IMR-90 (cell line): ENCODE measurements at regions not wholly inside any gene's neighbourhood (a gene's known extent, or its start where the extent isn't known, plus 50 kb on each side); places are given as distances from the start of the nearest gene placed in this dataset.

Experiments
- ATAC-seq: fragments of 200-7000 bp; cut with Tn5 transposase; 2 replicates; pipeline ENCODE4 v1.9.1; 2020; ENCODE audit warnings: low read depth, mild to moderate bottlenecking, moderate library complexity
- BruUV-seq: library from RNA; stranded (reverse); fragments of 400-500 nt; replicated peaks from 2 replicates; lab custom pipeline; 2021; lab: Mats Ljungman, UMichigan
- CTCF ChIA-PET: fragments of 300-600 bp; formaldehyde crosslinking; extraction: SDS; loops from one replicate; lab custom pipeline; 2021; ENCODE audit warnings: antibody characterized with exemption; lab: Yijun Ruan, JAX
- POLR2A ChIA-PET: fragments of 300-600 bp; sonication (Branson Sonifier 250); formaldehyde crosslinking; loops from one replicate; lab custom pipeline; 2022; ENCODE audit warnings: antibody characterized with exemption; ENCODE audit not compliant: unreplicated experiment; lab: Charles Lee
- DNase-seq: peaks from one replicate; pipeline ENCODE4 v3.0.0; 2013
- H2AFZ ChIP-seq: replicated peaks from 2 replicates; pipeline ENCODE3; 2013; ENCODE audit warnings: low read length, mild to moderate bottlenecking; ENCODE audit not compliant: poor library complexity
- H2AK5ac ChIP-seq: 2 replicates; pipeline ENCODE4 v1.6.1; 2013; ENCODE audit warnings: low read depth, low read length, inconsistent platforms
- H2AK9ac ChIP-seq: replicated peaks from 2 replicates; pipeline ENCODE3; 2013; ENCODE audit warnings: mild to moderate bottlenecking, low read depth, low read length, moderate library complexity; ENCODE audit not compliant: poor library complexity
- H2BK120ac ChIP-seq: 2 replicates; pipeline ENCODE4 v1.6.1; 2013; ENCODE audit warnings: low read depth, low read length, inconsistent platforms
- H2BK15ac ChIP-seq: 3 replicates; pipeline ENCODE4 v1.6.1; 2013; ENCODE audit warnings: low read depth, low read length, inconsistent platforms
- H2BK20ac ChIP-seq: 2 replicates; pipeline ENCODE4 v1.6.1; 2013; ENCODE audit warnings: low read depth, mild to moderate bottlenecking, inconsistent platforms, low read length, moderate library complexity
- H2BK5ac ChIP-seq: 2 replicates; pipeline ENCODE4 v1.6.1; 2013; ENCODE audit warnings: mild to moderate bottlenecking, low read depth, low read length, inconsistent platforms; ENCODE audit not compliant: poor library complexity, severe bottlenecking
- H3K14ac ChIP-seq: replicated peaks from 2 replicates; pipeline ENCODE4 v1.6.1; 2013; ENCODE audit warnings: low read depth, low read length, inconsistent platforms
- H3K18ac ChIP-seq: 2 replicates; pipeline ENCODE4 v1.6.1; 2013; ENCODE audit warnings: low read depth, low read length, control low read depth
- H3K23ac ChIP-seq: 2 replicates; pipeline ENCODE4 v1.6.1; 2013; ENCODE audit warnings: low read depth, low read length, inconsistent platforms
- H3K27ac ChIP-seq: 2 replicates; pipeline ENCODE4 v1.5.1; 2013; ENCODE audit warnings: mild to moderate bottlenecking, control low read depth, low read length; ENCODE audit not compliant: insufficient read depth
- H3K27me3 ChIP-seq: 2 replicates; pipeline ENCODE4 v1.6.1; 2013; ENCODE audit warnings: low read length; ENCODE audit not compliant: control insufficient read depth, insufficient read depth
- H3K36me3 ChIP-seq: 2 replicates; pipeline ENCODE4 v1.6.1; 2013; ENCODE audit warnings: low read length, mixed read lengths; ENCODE audit not compliant: control insufficient read depth, insufficient read depth
- H3K4ac ChIP-seq: 2 replicates; pipeline ENCODE4 v1.6.1; 2013; ENCODE audit warnings: low read depth, low read length, inconsistent platforms
- H3K4me1 ChIP-seq: 2 replicates; pipeline ENCODE4 v1.6.1; 2013; ENCODE audit warnings: low read length, mixed read lengths; ENCODE audit not compliant: control insufficient read depth, insufficient read depth
- H3K4me2 ChIP-seq: 2 replicates; pipeline ENCODE4 v1.6.1; 2013; ENCODE audit warnings: low read depth, mild to moderate bottlenecking, control low read depth, low read length, moderate library complexity
- H3K4me3 ChIP-seq: 2 replicates; pipeline ENCODE4 v1.5.1; 2013; ENCODE audit warnings: low read depth, mild to moderate bottlenecking, control low read depth, low read length, moderate library complexity; ENCODE audit not compliant: insufficient read depth
- H3K56ac ChIP-seq: 2 replicates; pipeline ENCODE4 v1.6.1; 2013; ENCODE audit warnings: low read length, inconsistent platforms; ENCODE audit not compliant: insufficient read depth; ENCODE audit errors: extremely low read depth
- H3K79me1 ChIP-seq, 2 experiments: 2 replicates each; pipeline ENCODE4 v1.6.1; 2013; ENCODE audit warnings: low read length in 2 of 2, inconsistent platforms in 1 of 2, low read depth in 1 of 2
- H3K9ac ChIP-seq: 2 replicates; pipeline ENCODE4 v1.6.1; 2013; ENCODE audit warnings: low read depth, low read length, control low read depth
- H3K9me1 ChIP-seq: 2 replicates; pipeline ENCODE4 v1.6.1; 2013; ENCODE audit warnings: low read length, inconsistent platforms; ENCODE audit not compliant: insufficient read depth
- H3K9me3 ChIP-seq: 2 replicates; pipeline ENCODE4 v1.6.1; 2013; ENCODE audit warnings: low read length; ENCODE audit not compliant: control insufficient read depth, insufficient read depth
- H4K20me1 ChIP-seq: 2 replicates; pipeline ENCODE4 v1.6.1; 2013; ENCODE audit warnings: low read length, inconsistent platforms; ENCODE audit not compliant: insufficient read depth
- H4K5ac ChIP-seq: 2 replicates; pipeline ENCODE4 v1.6.1; 2013; ENCODE audit warnings: mild to moderate bottlenecking, low read depth, low read length, control low read depth
- H4K8ac ChIP-seq, 2 experiments: 2 replicates each; pipeline ENCODE4 v1.6.1; 2013; ENCODE audit warnings: low read depth in 2 of 2, low read length in 2 of 2, control low read depth in 1 of 2, inconsistent platforms in 1 of 2
- H4K91ac ChIP-seq: 2 replicates; pipeline ENCODE4 v1.6.1; 2013; ENCODE audit warnings: low read depth, low read length, inconsistent platforms; ENCODE audit not compliant: insufficient read depth
- BHLHE40 ChIP-seq: fragments of 150-350 bp; IDR thresholded peaks from 2 replicates; pipeline ENCODE4 v1.6.1; 2016; ENCODE audit warnings: mild to moderate bottlenecking, low read depth, low read length
- CEBPB ChIP-seq: IDR thresholded peaks from 2 replicates; pipeline ENCODE4 v1.6.1; 2012; ENCODE audit warnings: low read depth, low read length, improper control_type of control experiment
- CHD1 ChIP-seq: IDR thresholded peaks from 2 replicates; pipeline ENCODE4 v1.6.1; 2012; ENCODE audit warnings: low read depth, low read length, improper control_type of control experiment
- CTCF ChIP-seq: conservative IDR thresholded peaks from 2 replicates; pipeline ENCODE4 v1.5.1; 2012; ENCODE audit warnings: mild to moderate bottlenecking, low read depth, low read length, improper control_type of control experiment
- MAFK ChIP-seq: IDR thresholded peaks from 2 replicates; pipeline ENCODE4 v1.6.1; 2012; ENCODE audit warnings: low read depth, low read length, improper control_type of control experiment
- MAZ ChIP-seq: IDR thresholded peaks from 2 replicates; pipeline ENCODE4 v1.6.1; 2012; ENCODE audit warnings: low read depth, mild to moderate bottlenecking, low read length, improper control_type of control experiment, moderate library complexity, borderline replicate concordance
- MXI1 ChIP-seq: IDR thresholded peaks from 2 replicates; pipeline ENCODE4 v1.6.1; 2012; ENCODE audit warnings: low read depth, mild to moderate bottlenecking, low read length, moderate library complexity, borderline replicate concordance
- NFE2L2 ChIP-seq: fragments of 150-350 bp; IDR thresholded peaks from 2 replicates; pipeline ENCODE4 v1.6.1; 2016; ENCODE audit warnings: low read depth, mild to moderate bottlenecking, low read length
- POLR2A ChIP-seq: IDR thresholded peaks from 2 replicates; pipeline ENCODE4 v1.6.1; 2012; ENCODE audit warnings: mild to moderate bottlenecking, low read depth, low read length
- RAD21 ChIP-seq: IDR thresholded peaks from 2 replicates; pipeline ENCODE4 v1.6.1; 2012; ENCODE audit warnings: low read length, improper control_type of control experiment
- RCOR1 ChIP-seq: IDR thresholded peaks from 2 replicates; pipeline ENCODE4 v1.6.1; 2012; ENCODE audit warnings: mild to moderate bottlenecking, low read length, improper control_type of control experiment; ENCODE audit not compliant: insufficient replicate concordance
- SMC3 ChIP-seq: fragments of 150-350 bp; IDR thresholded peaks from 2 replicates; pipeline ENCODE4 v1.6.1; 2016; ENCODE audit warnings: low read depth, mild to moderate bottlenecking, antibody characterized with exemption, low read length, moderate library complexity
- WGBS, 2 experiments: methylation state at CpG; one replicate each; pipeline versions ENCODE4 v1.1.5 to v1.1.7; 2013; ENCODE audit warnings: missing lambda C conversion rate in 2 of 2; ENCODE audit not compliant: insufficient read length in 1 of 2; ENCODE audit errors: extremely low coverage in 2 of 2; 5-methylcytosine and 5-hydroxymethylcytosine counted together
- dilution Hi-C: fragments of 300-500 bp; cut with HindIII; formaldehyde crosslinking; loops from one replicate; pipeline ENCODE4 v1.14.3; 2018; ENCODE audit warnings: low sequenced_read_pairs; ENCODE audit not compliant: unreplicated experiment
- in situ Hi-C: fragments of 300-500 bp; cut with MboI; formaldehyde crosslinking; loops from 3 replicates; pipeline ENCODE4 v1.14.3; 2019; ENCODE audit warnings: low sequenced_read_pairs, inconsistent platforms, mixed read lengths
- intact Hi-C: fragments of 100-400 bp; cut with micrococcal nuclease; formaldehyde crosslinking; loops from 2 replicates; pipeline ENCODE4 v1.10.0; 2022

GRCh38 chr1:193348769-193349535, 162.5 kb upstream of the B3GALT2 start:
- Histone ChIP-seq H4K8ac (peak overlapping the region; percentile 10 to 24; a peak in 2 of 4 replicates), H3K23ac (no peak overlapping the region), H3K9ac (0 out of 2 replicates have a peak overlapping the region, but pooled peaks have one; percentile 14), H2BK20ac (no peak overlapping the region), H4K20me1 (no peaks in the 10 kb centered on the region), H2BK120ac (peak overlapping the region; percentile 2; the same call in 1 of the 2 replicates), H3K14ac (no peak overlapping the region), H3K4me1 (peaks cover 6% of the 10 kb centered on the region; the same call in 1 of the 2 replicates), H4K5ac (peak overlapping the region; percentile 75; the same call in 1 of the 2 replicates), H2BK15ac (no peak overlapping the region), H3K9me3 (no peaks in the 10 kb centered on the region), H2AK5ac (no peak overlapping the region), H3K79me1 (no peaks in the 10 kb centered on the region), H3K27ac (no peak overlapping the region), H3K56ac (no peak overlapping the region), H3K4me2 (peak overlapping the region; percentile 74; the same call in 1 of the 2 replicates), H2BK5ac (peak overlapping the region; percentile 41), H3K27me3 (no peaks in the 10 kb centered on the region), H3K4ac (no peak overlapping the region), H3K4me3 (no peak overlapping the region), H3K18ac (peak overlapping the region; percentile 75; the same call in 1 of the 2 replicates), H2AK9ac (no peak overlapping the region), H4K91ac (no peak overlapping the region), H2AFZ (no peak overlapping the region), H3K9me1 (no peaks in the 10 kb centered on the region), H3K36me3 (no peaks in the 10 kb centered on the region)
- no peak for TF ChIP-seq RAD21
- no peak for TF ChIP-seq BHLHE40
- no peak for TF ChIP-seq NFE2L2
- no peak for TF ChIP-seq SMC3
- TF ChIP-seq CHD1, result no peak
- no peak for TF ChIP-seq MAZ
- TF ChIP-seq POLR2A, result no peak
- TF ChIP-seq MXI1, result no peak
- no peak for TF ChIP-seq MAFK
- TF ChIP-seq RCOR1, result no peak
- no peak for TF ChIP-seq CEBPB
- TF ChIP-seq CTCF, result no peak
- DNase-seq, result no peak
- WGBS, 2 experiments, result no CpG with 5 or more reads among the region's 3 CpGs
- CTCF ChIA-PET, result interaction anchor here (1.5 kb wide), 1 partner anchor 159 kb away, joined by 6 read pairs; no protein-coding TSS in a partner anchor
- intact Hi-C loops, result no loop called here
- in situ Hi-C loops, result no loop called here
- POLR2A ChIA-PET, result interaction anchor here (0.6 kb wide), 1 partner anchor 743 kb away, joined by 3 read pairs; no protein-coding TSS in a partner anchor
- no TSS peak for BruUV-seq
- dilution Hi-C loops, result no loop called here
- ATAC-seq, result peak; percentile 57
